H9 (cell line): ENCODE measurements at regions not wholly inside any gene's neighbourhood (a gene's known extent, or its start where the extent isn't known, plus 50 kb on each side); places are given as distances from the start of the nearest gene placed in this dataset.

Experiments used
- DNase-seq: peaks from one replicate; pipeline ENCODE4 v3.0.0-alpha.2; 2017
- H2AFZ ChIP-seq: one replicate; pipeline ENCODE4 v1.6.1; 2013; ENCODE audit warnings: mild to moderate bottlenecking, low read length, control low read depth, moderate library complexity
- H2AK5ac ChIP-seq: 2 replicates; pipeline ENCODE4 v1.6.1; 2013; ENCODE audit warnings: low read length, control low read depth, mixed read lengths; ENCODE audit not compliant: insufficient read length
- H2BK120ac ChIP-seq: one replicate; pipeline ENCODE4 v1.6.1; 2013; ENCODE audit warnings: low read depth, mild to moderate bottlenecking, low read length, control low read depth, inconsistent platforms; ENCODE audit not compliant: poor library complexity, severe bottlenecking
- H2BK12ac ChIP-seq: 2 replicates; pipeline ENCODE4 v1.6.1; 2013; ENCODE audit warnings: low read length, control low read depth, mixed read lengths, low read depth; ENCODE audit not compliant: insufficient read length
- H2BK15ac ChIP-seq: 2 replicates; pipeline ENCODE4 v1.6.1; 2013; ENCODE audit warnings: low read depth, low read length, control low read depth
- H2BK20ac ChIP-seq: one replicate; pipeline ENCODE4 v1.6.1; 2013; ENCODE audit warnings: low read depth, mild to moderate bottlenecking, low read length, control low read depth, inconsistent platforms; ENCODE audit not compliant: poor library complexity, severe bottlenecking
- H2BK5ac ChIP-seq: 2 replicates; pipeline ENCODE4 v1.6.1; 2013; ENCODE audit warnings: low read length, control low read depth, mixed read lengths; ENCODE audit not compliant: insufficient read length
- H3K14ac ChIP-seq: 2 replicates; pipeline ENCODE4 v1.6.1; 2013; ENCODE audit warnings: low read length, control low read depth; ENCODE audit not compliant: insufficient read depth
- H3K18ac ChIP-seq: 2 replicates; pipeline ENCODE4 v1.6.1; 2013; ENCODE audit warnings: low read depth, mild to moderate bottlenecking, mixed read lengths, low read length, control low read depth; ENCODE audit not compliant: insufficient read length
- H3K23ac ChIP-seq: 2 replicates; pipeline ENCODE4 v1.6.1; 2013; ENCODE audit warnings: low read length, control low read depth, mixed read lengths, low read depth; ENCODE audit not compliant: insufficient read length
- H3K23me2 ChIP-seq: 2 replicates; pipeline ENCODE4 v1.6.1; 2013; ENCODE audit warnings: low read depth, mild to moderate bottlenecking, mixed read lengths, low read length, control low read depth; ENCODE audit not compliant: insufficient read length, poor library complexity, severe bottlenecking
- H3K27ac ChIP-seq: 2 replicates; pipeline ENCODE4 v1.5.1; 2013; ENCODE audit warnings: low read length, control low read depth, mixed read lengths, low read depth; ENCODE audit not compliant: insufficient read length
- H3K27me3 ChIP-seq: 2 replicates; pipeline ENCODE4 v1.6.1; 2013; ENCODE audit warnings: low read length, control low read depth, inconsistent platforms; ENCODE audit not compliant: insufficient read depth
- H3K4ac ChIP-seq: 2 replicates; pipeline ENCODE4 v1.6.1; 2013; ENCODE audit warnings: low read depth, mild to moderate bottlenecking, control low read depth, inconsistent platforms, low read length, moderate library complexity
- H3K4me1 ChIP-seq: 2 replicates; pipeline ENCODE4 v1.6.1; 2013; ENCODE audit warnings: low read length, control low read depth, inconsistent platforms; ENCODE audit not compliant: insufficient read depth
- H3K4me2 ChIP-seq: 2 replicates; pipeline ENCODE4 v1.6.1; 2013; ENCODE audit warnings: low read length, control low read depth, mixed read lengths; ENCODE audit not compliant: insufficient read length, insufficient read depth
- H3K56ac ChIP-seq: 2 replicates; pipeline ENCODE4 v1.6.1; 2013; ENCODE audit warnings: low read depth, mild to moderate bottlenecking, mixed read lengths, low read length, control low read depth; ENCODE audit not compliant: insufficient read length
- H3K79me1 ChIP-seq: 2 replicates; pipeline ENCODE4 v1.6.1; 2013; ENCODE audit warnings: low read depth, mild to moderate bottlenecking, moderate library complexity, low read length, control low read depth, inconsistent platforms; ENCODE audit not compliant: insufficient read depth, poor library complexity, severe bottlenecking
- H3K79me2 ChIP-seq: 2 replicates; pipeline ENCODE4 v1.6.1; 2013; ENCODE audit warnings: low read length, control low read depth, inconsistent platforms; ENCODE audit not compliant: insufficient read depth
- H3K9ac ChIP-seq: 2 replicates; pipeline ENCODE4 v1.6.1; 2013; ENCODE audit warnings: low read length, control low read depth, mixed read lengths; ENCODE audit not compliant: insufficient read length; ENCODE audit errors: extremely low read depth
- H3K9me3 ChIP-seq: one replicate; pipeline ENCODE4 v1.6.1; 2013; ENCODE audit warnings: low read depth, low read length, inconsistent platforms; ENCODE audit not compliant: control insufficient read depth
- H3T11ph ChIP-seq: one replicate; pipeline ENCODE4 v1.6.1; 2013; ENCODE audit warnings: mild to moderate bottlenecking, low read length, control low read depth, inconsistent platforms
- H4K20me1 ChIP-seq: one replicate; pipeline ENCODE4 v1.6.1; 2013; ENCODE audit not compliant: control insufficient read depth, insufficient read length, insufficient read depth
- H4K5ac ChIP-seq: 2 replicates; pipeline ENCODE4 v1.6.1; 2013; ENCODE audit warnings: low read depth, mild to moderate bottlenecking, mixed read lengths, low read length, control low read depth; ENCODE audit not compliant: insufficient read length
- H4K8ac ChIP-seq: replicated peaks from 2 replicates; pipeline ENCODE4 v1.6.1; 2013; ENCODE audit warnings: low read length, control low read depth, mixed read lengths, low read depth; ENCODE audit not compliant: insufficient read length
- H4K91ac ChIP-seq: 2 replicates; pipeline ENCODE4 v1.6.1; 2013; ENCODE audit warnings: low read depth, mild to moderate bottlenecking, moderate library complexity, mixed read lengths, low read length, control low read depth; ENCODE audit not compliant: insufficient read length
- H3K27ac Mint-ChIP-seq, 3 experiments: 2 replicates in 2 of 3; 3 replicates in 1 of 3; pipeline ENCODE4 v1.8.0; 2020 to 2021; ENCODE audit warnings: mixed read lengths in 3 of 3, mild to moderate bottlenecking in 1 of 3, moderate library complexity in 1 of 3
- H3K27me3 Mint-ChIP-seq: 2 replicates; pipeline ENCODE4 v1.8.0; 2021; ENCODE audit warnings: low read depth, mild to moderate bottlenecking, moderate library complexity, mixed read lengths
- H3K36me3 Mint-ChIP-seq, 3 experiments: 2 replicates in 2 of 3; 3 replicates in 1 of 3; pipeline ENCODE4 v1.8.0; 2020 to 2021; ENCODE audit warnings: low read depth in 3 of 3, mixed read lengths in 3 of 3; ENCODE audit not compliant: insufficient read depth in 1 of 3
- H3K4me1 Mint-ChIP-seq, 2 experiments: 2 replicates each; pipeline ENCODE4 v1.8.0; 2020; ENCODE audit warnings: mixed read lengths in 2 of 2
- H3K4me3 Mint-ChIP-seq, 2 experiments: 2 replicates in 1 of 2; 3 replicates in 1 of 2; pipeline ENCODE4 v1.8.0; 2020 to 2021; ENCODE audit warnings: mild to moderate bottlenecking in 2 of 2, mixed read lengths in 2 of 2, moderate library complexity in 1 of 2
- H3K9me3 Mint-ChIP-seq, 2 experiments: 2 replicates in 1 of 2; 3 replicates in 1 of 2; pipeline ENCODE4 v1.8.0; 2020; ENCODE audit warnings: mild to moderate bottlenecking in 2 of 2, mixed read lengths in 2 of 2, moderate library complexity in 1 of 2
- WGBS: extraction: QIAGEN DNeasy Blood & Tissue Kit; methylation state at CpG from one replicate; pipeline ENCODE4 v1.1.7; 2013; ENCODE audit warnings: missing lambda C conversion rate, low lambda C conversion rate, mixed read lengths; ENCODE audit not compliant: insufficient read length; ENCODE audit errors: extremely low coverage; 5-methylcytosine and 5-hydroxymethylcytosine counted together
- TF ChIP-seq, protein P1 (sequence below): fragments of 200-600 bp; sonication (generic); conservative IDR thresholded peaks from 3 replicates; pipeline ENCODE4 v1.8.0; 2021; ENCODE audit warnings: antibody characterized with exemption, mild to moderate bottlenecking

- H4K91ac ChIP-seq = no peak overlapping the region
- no peak for DNase-seq
- no peaks in the 10 kb centered on the region for H3K23me2 ChIP-seq
- H3K79me2 ChIP-seq = no peaks in the 10 kb centered on the region
- H3K79me1 ChIP-seq = no peaks in the 10 kb centered on the region
- no peak overlapping the region for H2BK20ac ChIP-seq
- no peak overlapping the region for H3K27ac ChIP-seq
- no peak overlapping the region for H2BK12ac ChIP-seq
- no peak overlapping the region for H3K56ac ChIP-seq
- no peak overlapping the region for H3K14ac ChIP-seq
- H3K9me3 ChIP-seq = no peaks in the 10 kb centered on the region
- Mint-ChIP-seq H3K27me3 (no peaks in the 10 kb centered on the region), H3K36me3 (no peaks in the 10 kb centered on the region; a peak in 1 of 7 replicates), H3K4me1 (peaks cover 6% of the 10 kb centered on the region in 2 experiments; a peak in 3 of 4 replicates), H3K9me3 (no peaks in the 10 kb centered on the region), H3K27ac (no peak overlapping the region), H3K4me3 (no peak overlapping the region)
- no peak overlapping the region for H2BK5ac ChIP-seq
- H4K8ac ChIP-seq = no peak overlapping the region
- H3K4ac ChIP-seq = no peak overlapping the region
- H3K23ac ChIP-seq = no peak overlapping the region
- WGBS = no CpG with 5 or more reads among the region's 3 CpGs
- H2AFZ ChIP-seq = no peak overlapping the region
- no peak overlapping the region for H3T11ph ChIP-seq
- H2BK15ac ChIP-seq = no peak overlapping the region
- no peaks in the 10 kb centered on the region; the same call in 1 of the 2 replicates for H3K4me1 ChIP-seq
- H2AK5ac ChIP-seq = no peak overlapping the region
- no peaks in the 10 kb centered on the region for H4K20me1 ChIP-seq
- H3K27me3 ChIP-seq = no peaks in the 10 kb centered on the region
- TF ChIP-seq, protein P1, sequence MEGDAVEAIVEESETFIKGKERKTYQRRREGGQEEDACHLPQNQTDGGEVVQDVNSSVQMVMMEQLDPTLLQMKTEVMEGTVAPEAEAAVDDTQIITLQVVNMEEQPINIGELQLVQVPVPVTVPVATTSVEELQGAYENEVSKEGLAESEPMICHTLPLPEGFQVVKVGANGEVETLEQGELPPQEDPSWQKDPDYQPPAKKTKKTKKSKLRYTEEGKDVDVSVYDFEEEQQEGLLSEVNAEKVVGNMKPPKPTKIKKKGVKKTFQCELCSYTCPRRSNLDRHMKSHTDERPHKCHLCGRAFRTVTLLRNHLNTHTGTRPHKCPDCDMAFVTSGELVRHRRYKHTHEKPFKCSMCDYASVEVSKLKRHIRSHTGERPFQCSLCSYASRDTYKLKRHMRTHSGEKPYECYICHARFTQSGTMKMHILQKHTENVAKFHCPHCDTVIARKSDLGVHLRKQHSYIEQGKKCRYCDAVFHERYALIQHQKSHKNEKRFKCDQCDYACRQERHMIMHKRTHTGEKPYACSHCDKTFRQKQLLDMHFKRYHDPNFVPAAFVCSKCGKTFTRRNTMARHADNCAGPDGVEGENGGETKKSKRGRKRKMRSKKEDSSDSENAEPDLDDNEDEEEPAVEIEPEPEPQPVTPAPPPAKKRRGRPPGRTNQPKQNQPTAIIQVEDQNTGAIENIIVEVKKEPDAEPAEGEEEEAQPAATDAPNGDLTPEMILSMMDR = no peak
- H4K5ac ChIP-seq = no peak overlapping the region
- no peak overlapping the region for H3K18ac ChIP-seq
- no peak overlapping the region for H3K4me2 ChIP-seq
- no peak overlapping the region for H3K9ac ChIP-seq
- H2BK120ac ChIP-seq = no peak overlapping the region
Observed at GRCh38 chr11:109968299-109968698, 124.9 kb upstream of the ZC3H12C start.
